ENCODE measurements at regions not wholly inside any gene's neighbourhood (a gene's known extent, or its start where the extent isn't known, plus 50 kb on each side); places are given as distances from the start of the nearest gene placed in this dataset.

DNA sequence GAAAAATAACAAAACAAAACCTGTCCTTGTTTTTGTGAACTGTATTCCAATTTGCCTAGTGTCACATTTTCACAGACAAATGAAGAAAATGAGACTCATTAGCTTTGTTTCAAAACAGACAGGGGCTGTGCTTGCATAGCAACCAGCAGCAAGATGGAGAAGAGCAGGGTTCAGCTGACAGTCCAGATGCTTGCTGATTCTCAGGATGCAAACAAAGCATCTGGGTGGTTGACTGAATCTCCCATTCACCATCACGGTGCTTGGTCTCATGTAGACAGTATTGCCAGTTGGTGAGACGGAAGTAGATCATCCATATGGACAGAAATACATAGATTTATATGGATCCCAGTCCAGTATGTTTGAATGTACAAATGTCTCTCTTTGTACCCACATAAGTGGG lies 326.8 kb downstream of the CCDC85A start:
- Histone ChIP-seq H3K27ac (ENCODE audit: insufficient read length, low read depth, low read length) (no peak overlapping the region), H2BK20ac (ENCODE audit: low read depth, low read length, poor library complexity, severe bottlenecking) (no peak overlapping the region), H3K56ac (ENCODE audit: insufficient read length, low read depth, low read length) (no peak overlapping the region), H3K9ac (ENCODE audit: extremely low read depth, insufficient read length, low read length) (no peak overlapping the region), H3K18ac (ENCODE audit: insufficient read length, low read depth, low read length) (no peak overlapping the region), H2AK5ac (ENCODE audit: insufficient read length, low read length) (no peak overlapping the region), H4K20me1 (ENCODE audit: control insufficient read depth, insufficient read depth, insufficient read length) (no peaks in the 10 kb centered on the region), H2BK12ac (ENCODE audit: insufficient read length, low read depth, low read length) (no peak overlapping the region), H3K14ac (ENCODE audit: insufficient read depth, low read length) (no peak overlapping the region), H3K23ac (ENCODE audit: insufficient read length, low read depth, low read length) (no peak overlapping the region), H3K4me1 (ENCODE audit: insufficient read depth, low read length) (no peaks in the 10 kb centered on the region), H4K5ac (ENCODE audit: insufficient read length, low read depth, low read length) (no peak overlapping the region), H2BK15ac (ENCODE audit: low read depth, low read length) (no peak overlapping the region), H4K91ac (ENCODE audit: insufficient read length, low read depth, low read length) (no peak overlapping the region), H3K79me1 (ENCODE audit: insufficient read depth, low read depth, low read length, poor library complexity, severe bottlenecking) (no peaks in the 10 kb centered on the region), H2BK120ac (ENCODE audit: low read depth, low read length, poor library complexity, severe bottlenecking) (no peak overlapping the region), H2AFZ (ENCODE audit: low read length) (no peak overlapping the region), H3K23me2 (ENCODE audit: insufficient read length, low read depth, low read length, poor library complexity, severe bottlenecking) (no peaks in the 10 kb centered on the region), H3K27me3 (ENCODE audit: insufficient read depth, low read length) (no peaks in the 10 kb centered on the region), H3K79me2 (ENCODE audit: insufficient read depth, low read length) (no peaks in the 10 kb centered on the region), H2BK5ac (ENCODE audit: insufficient read length, low read length) (no peak overlapping the region), H3T11ph (ENCODE audit: low read length) (no peak overlapping the region), H3K4ac (ENCODE audit: low read depth, low read length) (no peak overlapping the region), H3K4me2 (ENCODE audit: insufficient read depth, insufficient read length, low read length) (no peak overlapping the region), H4K8ac (replicated peaks; ENCODE audit: insufficient read length, low read depth, low read length) (no peak overlapping the region), H3K9me3 (ENCODE audit: control insufficient read depth, low read depth, low read length) (no peaks in the 10 kb centered on the region)
- TF ChIP-seq, protein P1, sequence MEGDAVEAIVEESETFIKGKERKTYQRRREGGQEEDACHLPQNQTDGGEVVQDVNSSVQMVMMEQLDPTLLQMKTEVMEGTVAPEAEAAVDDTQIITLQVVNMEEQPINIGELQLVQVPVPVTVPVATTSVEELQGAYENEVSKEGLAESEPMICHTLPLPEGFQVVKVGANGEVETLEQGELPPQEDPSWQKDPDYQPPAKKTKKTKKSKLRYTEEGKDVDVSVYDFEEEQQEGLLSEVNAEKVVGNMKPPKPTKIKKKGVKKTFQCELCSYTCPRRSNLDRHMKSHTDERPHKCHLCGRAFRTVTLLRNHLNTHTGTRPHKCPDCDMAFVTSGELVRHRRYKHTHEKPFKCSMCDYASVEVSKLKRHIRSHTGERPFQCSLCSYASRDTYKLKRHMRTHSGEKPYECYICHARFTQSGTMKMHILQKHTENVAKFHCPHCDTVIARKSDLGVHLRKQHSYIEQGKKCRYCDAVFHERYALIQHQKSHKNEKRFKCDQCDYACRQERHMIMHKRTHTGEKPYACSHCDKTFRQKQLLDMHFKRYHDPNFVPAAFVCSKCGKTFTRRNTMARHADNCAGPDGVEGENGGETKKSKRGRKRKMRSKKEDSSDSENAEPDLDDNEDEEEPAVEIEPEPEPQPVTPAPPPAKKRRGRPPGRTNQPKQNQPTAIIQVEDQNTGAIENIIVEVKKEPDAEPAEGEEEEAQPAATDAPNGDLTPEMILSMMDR (conservative IDR thresholded peaks at IDR 0.05) = no peak
- WGBS (ENCODE audit: extremely low coverage, insufficient read length, low lambda C conversion rate) = no CpG with 5 or more reads among the region's 2 CpGs
- H3K36me3 Mint-ChIP-seq (ENCODE audit: insufficient read depth in 1 of 3, low read depth in 3 of 3) = peaks cover 0 to 2% (median 0%) of the 10 kb centered on the region in 3 experiments; a peak in 1 of 7 replicates
- H3K4me3 Mint-ChIP-seq = no peak overlapping the region
- H3K27ac Mint-ChIP-seq = no peak overlapping the region
- no peaks in the 10 kb centered on the region for H3K4me1 Mint-ChIP-seq
- DNase-seq = no peak
- H3K27me3 Mint-ChIP-seq (ENCODE audit: low read depth) = peaks cover 4% of the 10 kb centered on the region
- peaks cover 7 to 8% of the 10 kb centered on the region in 2 experiments; a peak in 3 of 5 replicates for H3K9me3 Mint-ChIP-seq

All from H9 (cell line).